ENCODE measurements at regions not wholly inside any gene's neighbourhood (a gene's known extent, or its start where the extent isn't known, plus 50 kb on each side); places are given as distances from the start of the nearest gene placed in this dataset.

- DNase-seq: no peak
- 83 to 93% (median 93%) methylated on average over 4 of the region's 4 CpGs for WGBS, 5 donors
- H3K27me3 ChIP-seq (replicated peaks in 1 of 7): no peaks in the 10 kb centered on the region
- no peak overlapping the region for H3K4me3 ChIP-seq
- H3K36me3 ChIP-seq: no peaks in the 10 kb centered on the region
- intact Hi-C loops (cut with DNase I; ENCODE audit: low total_unique reads): no loop called here
- H3K9me3 ChIP-seq: no peaks in the 10 kb centered on the region
- no peaks in the 10 kb centered on the region for H3K4me1 ChIP-seq
- H3K27ac ChIP-seq: no peak overlapping the region
- TF ChIP-seq CTCF (IDR thresholded peaks at IDR 0.05 in 8 of 11, conservative IDR thresholded peaks at IDR 0.05 in 3 of 11) (no peak), POLR2A (IDR thresholded peaks at IDR 0.05) (no peak), POLR2AphosphoS5 (IDR thresholded peaks at IDR 0.05) (no peak)
Observed at GRCh38 chr13:78040205-78040830, 121.7 kb upstream of the EDNRB start.

GRCh38 chr13:78036841-78037240, 118.2 kb upstream of the EDNRB start:
- H3K36me3 ChIP-seq: no peaks in the 10 kb centered on the region
- intact Hi-C loops (cut with DNase I; ENCODE audit: low total_unique reads): no loop called here
- TF ChIP-seq CTCF (IDR thresholded peaks at IDR 0.05 in 8 of 11, conservative IDR thresholded peaks at IDR 0.05 in 3 of 11) (no peak), POLR2A (IDR thresholded peaks at IDR 0.05) (no peak), POLR2AphosphoS5 (IDR thresholded peaks at IDR 0.05) (no peak)

GRCh38 chr13:78035500-78035899, 116.9 kb upstream of the EDNRB start:
- H3K4me1 ChIP-seq: peaks cover 0 to 2% (median 0%) of the 10 kb centered on the region in 6 donors
- no peak overlapping the region for H3K4me3 ChIP-seq
- intact Hi-C loops (cut with DNase I; ENCODE audit: low total_unique reads): no loop called here
- no peaks in the 10 kb centered on the region for H3K36me3 ChIP-seq
- no peaks in the 10 kb centered on the region for H3K27me3 ChIP-seq (replicated peaks in 1 of 7)
- DNase-seq: no peak
- H3K9me3 ChIP-seq: no peaks in the 10 kb centered on the region
- 85 to 97% (median 86%) methylated on average over 1 of the region's 1 CpG for WGBS, 5 donors
- TF ChIP-seq CTCF (IDR thresholded peaks at IDR 0.05 in 8 of 11, conservative IDR thresholded peaks at IDR 0.05 in 3 of 11): no peak
- no peak for TF ChIP-seq POLR2A (IDR thresholded peaks at IDR 0.05)
- no peak for TF ChIP-seq POLR2AphosphoS5 (IDR thresholded peaks at IDR 0.05)
- H3K27ac ChIP-seq: peak overlapping the region in 2 of 8 donors; percentile 25 to 35

More at GRCh38 chr13:78036841-78037240, 118.2 kb upstream of the EDNRB start:
- no peak for DNase-seq
- Histone ChIP-seq H3K4me3 (no peak overlapping the region), H3K4me1 (peaks cover 0 to 2% (median 0%) of the 10 kb centered on the region in 6 donors), H3K27me3 (replicated peaks in 1 of 7) (no peaks in the 10 kb centered on the region), H3K9me3 (no peaks in the 10 kb centered on the region), H3K27ac (no peak overlapping the region)

- no peak overlapping the region for H3K27ac ChIP-seq
- WGBS, 5 donors: 70 to 92% (median 88%) methylated on average over 3 of the region's 3 CpGs
- no peak for TF ChIP-seq POLR2A (IDR thresholded peaks at IDR 0.05)
- no peak for TF ChIP-seq POLR2AphosphoS5 (IDR thresholded peaks at IDR 0.05)
- TF ChIP-seq CTCF (IDR thresholded peaks at IDR 0.05 in 8 of 11, conservative IDR thresholded peaks at IDR 0.05 in 3 of 11): no peak
- intact Hi-C loops (cut with DNase I; ENCODE audit: low total_unique reads): no loop called here
- H3K9me3 ChIP-seq: no peaks in the 10 kb centered on the region
- H3K36me3 ChIP-seq: no peaks in the 10 kb centered on the region
- no peak overlapping the region for H3K4me3 ChIP-seq
- DNase-seq: no peak
- no peaks in the 10 kb centered on the region for H3K27me3 ChIP-seq (replicated peaks in 1 of 7)
- peaks cover 0 to 2% (median 0%) of the 10 kb centered on the region in 6 donors for H3K4me1 ChIP-seq
Observed at GRCh38 chr13:78033509-78033908, 114.9 kb upstream of the EDNRB start.
